A673 (cell line): ENCODE measurements at regions not wholly inside any gene's neighbourhood (a gene's known extent, or its start where the extent isn't known, plus 50 kb on each side); places are given as distances from the start of the nearest gene placed in this dataset.

Experiments used
- EZH2 ChIP-seq: fragments of 200-600 bp; sonication (generic); IDR thresholded peaks from 2 replicates; pipeline ENCODE4 v1.6.1; 2017; ENCODE audit warnings: borderline replicate concordance, low read depth, mild to moderate bottlenecking, mixed read lengths, antibody characterized with exemption, low read length; ENCODE audit not compliant: poor library complexity, severe bottlenecking
- TF ChIP-seq, protein P1 (sequence below): fragments of 300-800, 200-600 bp; sonication (generic); conservative IDR thresholded peaks from 2 replicates; pipeline ENCODE4 v1.5.1; 2017; ENCODE audit warnings: low read depth, mild to moderate bottlenecking, antibody characterized with exemption, low read length, moderate library complexity, mixed read lengths

DNA sequence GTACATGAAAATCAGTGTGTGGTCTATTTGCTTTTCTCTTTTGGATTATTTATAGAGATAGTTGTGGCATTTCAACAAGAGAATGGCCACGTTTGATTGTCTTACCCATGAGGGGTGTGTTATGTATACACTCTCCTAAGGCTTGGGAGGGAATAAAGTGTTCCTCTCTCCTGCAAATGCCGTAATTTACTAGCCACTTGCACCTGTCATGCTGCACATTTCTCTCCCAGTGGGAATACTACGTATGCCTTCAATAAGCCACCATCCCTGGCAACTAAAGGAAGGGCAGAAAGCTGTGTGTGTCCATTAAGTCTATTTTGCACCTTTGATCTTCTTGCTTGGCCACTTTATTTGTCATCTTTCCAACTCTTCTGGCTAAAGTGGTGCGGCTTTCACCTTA lies 541.2 kb downstream of the QKI start:
- TF ChIP-seq, protein P1, sequence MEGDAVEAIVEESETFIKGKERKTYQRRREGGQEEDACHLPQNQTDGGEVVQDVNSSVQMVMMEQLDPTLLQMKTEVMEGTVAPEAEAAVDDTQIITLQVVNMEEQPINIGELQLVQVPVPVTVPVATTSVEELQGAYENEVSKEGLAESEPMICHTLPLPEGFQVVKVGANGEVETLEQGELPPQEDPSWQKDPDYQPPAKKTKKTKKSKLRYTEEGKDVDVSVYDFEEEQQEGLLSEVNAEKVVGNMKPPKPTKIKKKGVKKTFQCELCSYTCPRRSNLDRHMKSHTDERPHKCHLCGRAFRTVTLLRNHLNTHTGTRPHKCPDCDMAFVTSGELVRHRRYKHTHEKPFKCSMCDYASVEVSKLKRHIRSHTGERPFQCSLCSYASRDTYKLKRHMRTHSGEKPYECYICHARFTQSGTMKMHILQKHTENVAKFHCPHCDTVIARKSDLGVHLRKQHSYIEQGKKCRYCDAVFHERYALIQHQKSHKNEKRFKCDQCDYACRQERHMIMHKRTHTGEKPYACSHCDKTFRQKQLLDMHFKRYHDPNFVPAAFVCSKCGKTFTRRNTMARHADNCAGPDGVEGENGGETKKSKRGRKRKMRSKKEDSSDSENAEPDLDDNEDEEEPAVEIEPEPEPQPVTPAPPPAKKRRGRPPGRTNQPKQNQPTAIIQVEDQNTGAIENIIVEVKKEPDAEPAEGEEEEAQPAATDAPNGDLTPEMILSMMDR, result no peak
- TF ChIP-seq EZH2, result no peak
